Coronary artery (tissue), 2 donors: ENCODE measurements at regions not wholly inside any gene's neighbourhood (a gene's known extent, or its start where the extent isn't known, plus 50 kb on each side); places are given as distances from the start of the nearest gene placed in this dataset.
"Not testable (repeated sequence)": the region's sequence is repeated elsewhere in the genome, so short reads cannot be mapped to it uniquely, and the experiment has no call there.

Experiments
- DNase-seq: peaks from one replicate; pipeline ENCODE4 v3.0.0-alpha.2; 2017; ENCODE audit warnings: low spot score
- H3K27ac ChIP-seq, 2 donors: fragments of 200-600 bp; sonication (generic); one replicate each; pipeline ENCODE4 v1.5.1; 2016 to 2019
- H3K4me3 ChIP-seq: fragments of 200-600 bp; sonication (generic); 2 replicates; pipeline ENCODE4 v1.5.1; 2016; ENCODE audit warnings: mild to moderate bottlenecking, moderate library complexity
- TF ChIP-seq, protein P1 (sequence below): fragments of 200-600 bp; sonication (generic); IDR thresholded peaks from one replicate; pipeline ENCODE4 v1.5.1; 2019; ENCODE audit warnings: antibody characterized with exemption

DNA sequence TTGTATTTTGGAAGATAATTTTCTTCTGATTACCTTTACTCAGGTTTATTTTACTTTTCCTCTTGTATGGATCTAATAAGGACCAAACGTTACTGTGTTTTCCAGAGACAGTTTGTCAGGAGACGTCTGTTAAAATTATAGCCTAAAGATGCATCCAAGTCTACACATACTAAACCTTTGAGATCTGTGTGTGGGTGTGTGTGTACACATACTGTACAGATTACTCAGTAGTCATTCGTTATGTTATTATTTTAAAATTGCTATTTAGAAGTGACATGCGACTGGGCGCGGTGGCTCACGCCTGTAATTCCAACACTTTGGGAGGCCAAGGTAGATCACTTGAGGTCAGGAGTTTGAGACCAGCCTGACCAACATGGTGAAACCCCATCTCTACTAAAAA lies 51.6 kb upstream of the CNTLN start:
- H3K4me3 ChIP-seq = no peak overlapping the region
- no peak overlapping the region for H3K27ac ChIP-seq
- no peak for DNase-seq
- TF ChIP-seq, protein P1, sequence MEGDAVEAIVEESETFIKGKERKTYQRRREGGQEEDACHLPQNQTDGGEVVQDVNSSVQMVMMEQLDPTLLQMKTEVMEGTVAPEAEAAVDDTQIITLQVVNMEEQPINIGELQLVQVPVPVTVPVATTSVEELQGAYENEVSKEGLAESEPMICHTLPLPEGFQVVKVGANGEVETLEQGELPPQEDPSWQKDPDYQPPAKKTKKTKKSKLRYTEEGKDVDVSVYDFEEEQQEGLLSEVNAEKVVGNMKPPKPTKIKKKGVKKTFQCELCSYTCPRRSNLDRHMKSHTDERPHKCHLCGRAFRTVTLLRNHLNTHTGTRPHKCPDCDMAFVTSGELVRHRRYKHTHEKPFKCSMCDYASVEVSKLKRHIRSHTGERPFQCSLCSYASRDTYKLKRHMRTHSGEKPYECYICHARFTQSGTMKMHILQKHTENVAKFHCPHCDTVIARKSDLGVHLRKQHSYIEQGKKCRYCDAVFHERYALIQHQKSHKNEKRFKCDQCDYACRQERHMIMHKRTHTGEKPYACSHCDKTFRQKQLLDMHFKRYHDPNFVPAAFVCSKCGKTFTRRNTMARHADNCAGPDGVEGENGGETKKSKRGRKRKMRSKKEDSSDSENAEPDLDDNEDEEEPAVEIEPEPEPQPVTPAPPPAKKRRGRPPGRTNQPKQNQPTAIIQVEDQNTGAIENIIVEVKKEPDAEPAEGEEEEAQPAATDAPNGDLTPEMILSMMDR = no peak

DNA sequence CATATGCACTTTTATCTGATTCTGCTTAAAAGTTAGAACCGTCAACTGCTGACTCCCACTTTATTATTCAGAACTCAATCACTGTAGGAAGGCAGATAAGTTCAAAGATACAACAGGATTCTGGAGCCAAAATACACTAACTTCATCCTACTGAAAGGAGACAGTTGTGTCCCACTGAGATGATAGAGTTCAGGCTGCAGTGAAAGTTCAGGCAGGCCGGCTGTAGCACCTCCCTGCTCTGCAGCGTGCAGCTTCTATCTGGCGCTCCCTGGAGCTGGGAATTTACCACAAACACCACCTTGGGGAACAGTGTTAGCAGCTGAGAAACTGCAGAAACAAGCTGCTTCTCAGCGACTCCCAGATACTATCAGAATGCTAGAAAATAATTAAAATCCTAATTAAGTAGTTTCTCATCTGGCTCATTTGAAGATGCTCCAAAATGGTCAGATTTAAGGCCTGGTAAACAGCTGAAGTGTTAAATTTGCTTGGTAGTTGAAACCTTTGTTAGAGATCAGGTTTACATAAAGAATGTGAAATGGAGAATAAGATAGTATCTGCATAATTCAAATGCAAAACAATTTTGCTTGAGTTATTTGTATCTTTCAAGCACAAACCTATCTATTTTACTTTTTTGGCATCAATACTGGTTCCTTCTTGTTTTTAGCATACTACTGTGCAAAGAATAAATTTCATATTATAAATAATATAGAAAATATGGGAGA lies 52.3 kb upstream of the CNTLN start:
- no peak for DNase-seq
- H3K4me3 ChIP-seq = no peak overlapping the region

DNA sequence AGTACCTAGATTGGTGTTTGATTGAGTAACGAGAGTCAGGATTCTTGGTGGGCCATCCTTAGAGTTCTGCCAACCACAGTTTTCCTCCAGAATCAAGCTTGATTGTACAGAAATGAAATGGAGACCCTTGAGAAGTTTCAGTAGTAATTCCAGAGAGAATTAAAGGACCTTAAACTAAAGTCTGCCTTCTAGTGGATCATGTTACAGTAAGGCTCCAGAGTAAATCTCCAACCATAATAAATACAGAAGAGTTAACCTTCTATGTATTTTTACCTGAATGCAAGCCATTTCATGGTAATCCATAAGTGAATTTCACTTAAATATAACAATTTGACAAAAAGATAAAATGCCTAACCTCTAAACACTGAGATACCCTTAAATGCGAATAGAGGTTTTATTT lies 53.0 kb upstream of the CNTLN start:
- TF ChIP-seq, protein P1 = no peak
- no peak for DNase-seq
- no peak overlapping the region for H3K27ac ChIP-seq

More for the DNA sequence above, 52.3 kb upstream of the CNTLN start:
- TF ChIP-seq, protein P1 = no peak
- no peak overlapping the region for H3K27ac ChIP-seq

DNA sequence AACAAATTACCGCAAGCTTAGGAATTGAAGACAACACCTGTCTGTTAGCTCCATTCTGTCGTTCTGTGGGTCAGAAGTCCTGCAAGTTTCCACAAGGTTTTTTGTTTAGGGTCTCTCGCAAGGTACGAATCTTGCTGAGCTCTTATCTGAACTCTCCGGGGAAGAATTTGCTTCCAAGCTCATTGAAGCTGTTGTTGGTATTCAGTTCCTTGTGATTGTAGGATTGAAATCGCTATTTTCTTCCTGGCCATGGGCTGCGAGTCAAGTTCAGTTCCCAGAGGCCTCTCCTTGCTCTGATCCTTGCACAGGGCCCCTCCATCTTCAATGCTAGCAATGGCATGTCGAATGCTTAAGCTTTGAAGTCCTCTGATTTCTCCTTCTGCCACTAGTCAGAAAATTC lies 53.5 kb upstream of the CNTLN start:
- H3K27ac ChIP-seq = no peak overlapping the region
- TF ChIP-seq, protein P1 = no peak
- no peak overlapping the region for H3K4me3 ChIP-seq
- DNase-seq = no peak

More for the DNA sequence above, 53.0 kb upstream of the CNTLN start:
- H3K4me3 ChIP-seq = no peak overlapping the region

DNA sequence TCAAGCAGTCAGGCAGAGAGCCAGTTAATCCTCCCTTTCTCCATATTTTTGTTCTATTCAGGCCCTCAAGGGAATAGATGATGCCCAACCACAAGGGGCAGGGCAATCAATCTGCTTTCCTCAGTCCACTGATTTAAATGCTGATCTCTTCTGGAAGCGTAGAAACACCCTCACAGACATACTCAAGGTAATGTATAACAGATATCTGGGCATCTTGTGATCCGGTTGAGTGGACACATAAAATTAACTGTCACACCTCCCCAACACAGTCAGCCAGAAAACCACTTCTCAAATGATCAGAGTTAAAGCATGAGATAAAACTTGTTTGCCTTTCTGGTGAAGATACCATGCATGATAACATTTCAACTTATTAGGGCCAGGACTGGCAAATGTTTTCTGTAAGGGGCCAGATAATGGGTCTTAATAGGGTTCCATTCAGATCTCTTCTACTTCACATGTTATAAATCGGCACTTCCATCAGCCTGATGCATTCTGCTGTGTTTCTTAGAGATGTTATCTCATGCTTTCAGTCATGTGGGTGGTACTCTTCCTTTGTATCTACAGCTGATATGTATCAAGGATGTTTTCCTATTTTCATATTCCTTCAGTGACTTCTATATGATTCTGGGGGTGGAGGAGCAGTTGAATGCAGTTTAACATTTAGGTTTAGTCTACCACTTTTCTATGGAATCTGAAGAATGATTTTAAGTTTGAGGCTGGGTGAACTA lies 58.9 kb upstream of the CNTLN start:
- DNase-seq = no peak
- TF ChIP-seq, protein P1 = no peak
- Histone ChIP-seq H3K27ac (no peak overlapping the region), H3K4me3 (no peak overlapping the region)

- Histone ChIP-seq H3K4me3 (no peak overlapping the region), H3K27ac (no peak overlapping the region)
- no peak for DNase-seq
- TF ChIP-seq, protein P1 = no peak
These were observed 59.6 kb upstream of the CNTLN start for GRCh38 chr9:17075146-17075757.

- H3K4me3 ChIP-seq, DNase-seq, H3K27ac ChIP-seq: not testable (repeated sequence)
These were observed 62.3 kb upstream of the CNTLN start for GRCh38 chr9:17072563-17072962.
